ENCODE measurements at regions not wholly inside any gene's neighbourhood (a gene's known extent, or its start where the extent isn't known, plus 50 kb on each side); places are given as distances from the start of the nearest gene placed in this dataset.

GRCh38 chr2:52405980-52406379 lies 1361.6 kb upstream of the CHAC2 start:
- H3K9ac ChIP-seq (ENCODE audit: control insufficient read depth, extremely low read depth, insufficient read depth, low read length) = no peak overlapping the region
- H3K27ac ChIP-seq (ENCODE audit: control insufficient read depth, insufficient read depth, low read length) = no peak overlapping the region
- TF ChIP-seq CTCF (optimal IDR thresholded peaks at IDR 0.05 in 1 of 3, IDR thresholded peaks at IDR 0.05 in 1 of 3, conservative IDR thresholded peaks at IDR 0.05 in 1 of 3; ENCODE audit: extremely low read depth in 1 of 3, insufficient read depth in 2 of 3, low read length in 3 of 3) = no peak
- TF ChIP-seq EZH2 (IDR thresholded peaks at IDR 0.05; ENCODE audit: low read length) = no peak
- no peak overlapping the region for H2AFZ ChIP-seq (ENCODE audit: control insufficient read depth, low read length)
- no peak for FAIRE-seq
- no peaks in the 10 kb centered on the region for H3K9me1 ChIP-seq (ENCODE audit: control insufficient read depth, extremely low read depth, insufficient read depth, low read length)
- no peaks in the 10 kb centered on the region for H3K27me3 ChIP-seq (ENCODE audit: control insufficient read depth, extremely low read depth, insufficient read depth, low read length)
- H3K4me2 ChIP-seq (ENCODE audit: control insufficient read depth, extremely low read depth, insufficient read depth, low read depth, low read length) = no peak overlapping the region
- no peak for DNase-seq (ENCODE audit: low read depth, low spot score)
- H3K79me2 ChIP-seq (ENCODE audit: control insufficient read depth, insufficient read depth, low read length) = no peaks in the 10 kb centered on the region
- H3K9me3 ChIP-seq (ENCODE audit: control insufficient read depth, low read depth, low read length) = no peaks in the 10 kb centered on the region
- H3K4me3 ChIP-seq (ENCODE audit: control insufficient read depth in 2 of 3, extremely low read depth in 1 of 3, insufficient read depth in 2 of 3, low read depth in 1 of 3, low read length in 3 of 3) = no peak overlapping the region
- H3K36me3 ChIP-seq (ENCODE audit: control insufficient read depth in 2 of 2, extremely low read depth in 1 of 2, insufficient read depth in 2 of 2, low read length in 2 of 2) = no peaks in the 10 kb centered on the region
- dilution Hi-C loops (cut with MboI; ENCODE audit: extremely low pct_ligation_motif_present, low sequenced_read_pairs) = no loop called here
- H4K20me1 ChIP-seq (ENCODE audit: control insufficient read depth, extremely low read depth, insufficient read depth, low read length) = no peaks in the 10 kb centered on the region
- H3K4me1 ChIP-seq (ENCODE audit: control insufficient read depth, extremely low read depth, insufficient read depth, low read length) = no peaks in the 10 kb centered on the region

- Histone ChIP-seq H2AFZ (ENCODE audit: control insufficient read depth, low read length) (no peak overlapping the region), H3K9me3 (ENCODE audit: control insufficient read depth, low read depth, low read length) (no peaks in the 10 kb centered on the region), H4K20me1 (ENCODE audit: control insufficient read depth, extremely low read depth, insufficient read depth, low read length) (no peaks in the 10 kb centered on the region), H3K27me3 (ENCODE audit: control insufficient read depth, extremely low read depth, insufficient read depth, low read length) (no peaks in the 10 kb centered on the region), H3K4me2 (ENCODE audit: control insufficient read depth, extremely low read depth, insufficient read depth, low read depth, low read length) (no peak overlapping the region), H3K79me2 (ENCODE audit: control insufficient read depth, insufficient read depth, low read length) (no peaks in the 10 kb centered on the region), H3K36me3 (ENCODE audit: control insufficient read depth in 2 of 2, extremely low read depth in 1 of 2, insufficient read depth in 2 of 2, low read length in 2 of 2) (no peaks in the 10 kb centered on the region), H3K4me1 (ENCODE audit: control insufficient read depth, extremely low read depth, insufficient read depth, low read length) (no peaks in the 10 kb centered on the region), H3K9me1 (ENCODE audit: control insufficient read depth, extremely low read depth, insufficient read depth, low read length) (no peaks in the 10 kb centered on the region), H3K27ac (ENCODE audit: control insufficient read depth, insufficient read depth, low read length) (no peak overlapping the region), H3K4me3 (ENCODE audit: control insufficient read depth in 2 of 3, extremely low read depth in 1 of 3, insufficient read depth in 2 of 3, low read depth in 1 of 3, low read length in 3 of 3) (no peak overlapping the region), H3K9ac (ENCODE audit: control insufficient read depth, extremely low read depth, insufficient read depth, low read length) (no peak overlapping the region)
- no peak for FAIRE-seq
- TF ChIP-seq CTCF (optimal IDR thresholded peaks at IDR 0.05 in 1 of 3, IDR thresholded peaks at IDR 0.05 in 1 of 3, conservative IDR thresholded peaks at IDR 0.05 in 1 of 3; ENCODE audit: extremely low read depth in 1 of 3, insufficient read depth in 2 of 3, low read length in 3 of 3) = no peak
- dilution Hi-C loops (cut with MboI; ENCODE audit: extremely low pct_ligation_motif_present, low sequenced_read_pairs) = no loop called here
- DNase-seq (ENCODE audit: low read depth, low spot score) = no peak
Measured at GRCh38 chr2:52404866-52405265, 1362.7 kb upstream of the CHAC2 start.
